ENCODE measurements at regions not wholly inside any gene's neighbourhood (a gene's known extent, or its start where the extent isn't known, plus 50 kb on each side); places are given as distances from the start of the nearest gene placed in this dataset.
A peak's percentile ranks its signal among the peaks of the same experiment; 100 is the strongest.
"Not testable (repeated sequence)": the region's sequence is repeated elsewhere in the genome, so short reads cannot be mapped to it uniquely, and the experiment has no call there.

GRCh38 chr6:88426005-88426404, 259.9 kb upstream of the CNR1 start:
- no peak for TF ChIP-seq CTCF (IDR thresholded peaks at IDR 0.05; ENCODE audit: insufficient read depth, low read length)
- DNase-seq (ENCODE audit: low read depth) = no peak
- no peak overlapping the region for H3K4me3 ChIP-seq (ENCODE audit: low read depth, low read length)

GRCh38 chr6:88422831-88423230, 256.7 kb upstream of the CNR1 start:
- no peak for DNase-seq (ENCODE audit: low read depth)
- no peak overlapping the region for H3K4me3 ChIP-seq (ENCODE audit: low read depth, low read length)
- peak; percentile 5 for TF ChIP-seq CTCF (IDR thresholded peaks at IDR 0.05; ENCODE audit: insufficient read depth, low read length)

GRCh38 chr6:88420967-88421488, 254.9 kb upstream of the CNR1 start:
- not testable (repeated sequence) for DNase-seq (ENCODE audit: low read depth); H3K4me3 ChIP-seq (ENCODE audit: low read depth, low read length)

GRCh38 chr6:88418921-88419810, 253.0 kb upstream of the CNR1 start:
- DNase-seq (ENCODE audit: low read depth); H3K4me3 ChIP-seq (ENCODE audit: low read depth, low read length): not testable (repeated sequence)

GRCh38 chr6:88417361-88417760, 251.2 kb upstream of the CNR1 start:
- H3K4me3 ChIP-seq (ENCODE audit: low read depth, low read length); DNase-seq (ENCODE audit: low read depth): not testable (repeated sequence)

GRCh38 chr6:88413459-88413858, 247.3 kb upstream of the CNR1 start:
- no peak for DNase-seq (ENCODE audit: low read depth)
- H3K4me3 ChIP-seq (ENCODE audit: low read depth, low read length) = no peak overlapping the region
- TF ChIP-seq CTCF (IDR thresholded peaks at IDR 0.05; ENCODE audit: insufficient read depth, low read length) = no peak

- not testable (repeated sequence) for H3K4me3 ChIP-seq (ENCODE audit: low read depth, low read length); DNase-seq (ENCODE audit: low read depth)
Observed at GRCh38 chr6:88408355-88408754, 242.2 kb upstream of the CNR1 start.

GRCh38 chr6:88406674-88407073, 240.5 kb upstream of the CNR1 start:
- H3K4me3 ChIP-seq (ENCODE audit: low read depth, low read length) = not testable (repeated sequence)

GRCh38 chr6:88403486-88403885, 237.3 kb upstream of the CNR1 start:
- no peak for TF ChIP-seq CTCF (IDR thresholded peaks at IDR 0.05; ENCODE audit: insufficient read depth, low read length)
- H3K4me3 ChIP-seq (ENCODE audit: low read depth, low read length) = no peak overlapping the region
- no peak for DNase-seq (ENCODE audit: low read depth)

More at GRCh38 chr6:88406674-88407073, 240.5 kb upstream of the CNR1 start:
- DNase-seq (ENCODE audit: low read depth) = not testable (repeated sequence)

Data from fibroblast of the aortic adventitia (primary cell).